ENCODE measurements at regions not wholly inside any gene's neighbourhood (a gene's known extent, or its start where the extent isn't known, plus 50 kb on each side); places are given as distances from the start of the nearest gene placed in this dataset.

GRCh38 chr12:41943671-41944070, 201.0 kb downstream of the GXYLT1 start:
- no peak for DNase-seq (ENCODE audit: low read depth)
- TF ChIP-seq CTCF (IDR thresholded peaks at IDR 0.05; ENCODE audit: insufficient read depth, low read length, poor library complexity, severe bottlenecking), result no peak
- no peak overlapping the region for H3K4me3 ChIP-seq (ENCODE audit: low read depth, low read length)
- no peaks in the 10 kb centered on the region for H3K27me3 ChIP-seq (ENCODE audit: control insufficient read depth, insufficient read depth, low read length)
- H3K36me3 ChIP-seq (ENCODE audit: control insufficient read depth, insufficient read depth, low read length), result no peaks in the 10 kb centered on the region

GRCh38 chr12:41942354-41942753, 202.3 kb downstream of the GXYLT1 start:
- DNase-seq (ENCODE audit: low read depth), result no peak
- no peak for TF ChIP-seq CTCF (IDR thresholded peaks at IDR 0.05; ENCODE audit: insufficient read depth, low read length, poor library complexity, severe bottlenecking)
- H3K27me3 ChIP-seq (ENCODE audit: control insufficient read depth, insufficient read depth, low read length), result no peaks in the 10 kb centered on the region
- H3K4me3 ChIP-seq (ENCODE audit: low read depth, low read length), result no peak overlapping the region
- H3K36me3 ChIP-seq (ENCODE audit: control insufficient read depth, insufficient read depth, low read length), result no peaks in the 10 kb centered on the region

DNA sequence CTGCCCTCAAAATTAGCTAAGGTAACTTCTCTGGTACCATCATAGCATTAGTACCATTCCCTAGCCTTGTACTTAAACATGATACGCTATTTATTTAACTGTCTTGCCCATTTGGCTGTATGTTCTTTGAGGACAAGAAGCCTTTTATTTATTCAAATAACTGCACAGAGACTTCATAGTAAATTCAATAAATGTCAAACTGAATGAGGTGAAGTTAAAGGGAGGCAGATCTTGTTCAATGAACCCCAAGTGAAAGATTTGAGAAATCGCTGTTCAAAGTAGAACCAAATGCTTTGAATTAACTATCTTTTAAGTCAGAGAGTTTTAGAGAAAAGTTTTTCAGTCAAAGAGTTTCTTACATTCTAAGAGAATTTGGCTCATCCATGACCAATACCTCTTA, 203.6 kb downstream of the GXYLT1 start:
- TF ChIP-seq CTCF (IDR thresholded peaks at IDR 0.05; ENCODE audit: insufficient read depth, low read length, poor library complexity, severe bottlenecking), result no peak

GRCh38 chr12:41940571-41940970, 204.1 kb downstream of the GXYLT1 start:
- Histone ChIP-seq H3K4me3 (ENCODE audit: low read depth, low read length) (no peak overlapping the region), H3K36me3 (ENCODE audit: control insufficient read depth, insufficient read depth, low read length) (no peaks in the 10 kb centered on the region), H3K27me3 (ENCODE audit: control insufficient read depth, insufficient read depth, low read length) (no peaks in the 10 kb centered on the region)
- DNase-seq (ENCODE audit: low read depth), result no peak
- no peak for TF ChIP-seq CTCF (IDR thresholded peaks at IDR 0.05; ENCODE audit: insufficient read depth, low read length, poor library complexity, severe bottlenecking)

More for the DNA sequence above, 203.6 kb downstream of the GXYLT1 start:
- H3K4me3 ChIP-seq (ENCODE audit: low read depth, low read length), result no peak overlapping the region
- no peak for DNase-seq (ENCODE audit: low read depth)
- no peaks in the 10 kb centered on the region for H3K36me3 ChIP-seq (ENCODE audit: control insufficient read depth, insufficient read depth, low read length)
- no peaks in the 10 kb centered on the region for H3K27me3 ChIP-seq (ENCODE audit: control insufficient read depth, insufficient read depth, low read length)

GRCh38 chr12:41936333-41936732, 208.3 kb downstream of the GXYLT1 start:
- no peak for TF ChIP-seq CTCF (IDR thresholded peaks at IDR 0.05; ENCODE audit: insufficient read depth, low read length, poor library complexity, severe bottlenecking)
- H3K27me3 ChIP-seq (ENCODE audit: control insufficient read depth, insufficient read depth, low read length), result no peaks in the 10 kb centered on the region
- H3K4me3 ChIP-seq (ENCODE audit: low read depth, low read length), result no peak overlapping the region
- DNase-seq (ENCODE audit: low read depth), result no peak
- no peaks in the 10 kb centered on the region for H3K36me3 ChIP-seq (ENCODE audit: control insufficient read depth, insufficient read depth, low read length)

DNA sequence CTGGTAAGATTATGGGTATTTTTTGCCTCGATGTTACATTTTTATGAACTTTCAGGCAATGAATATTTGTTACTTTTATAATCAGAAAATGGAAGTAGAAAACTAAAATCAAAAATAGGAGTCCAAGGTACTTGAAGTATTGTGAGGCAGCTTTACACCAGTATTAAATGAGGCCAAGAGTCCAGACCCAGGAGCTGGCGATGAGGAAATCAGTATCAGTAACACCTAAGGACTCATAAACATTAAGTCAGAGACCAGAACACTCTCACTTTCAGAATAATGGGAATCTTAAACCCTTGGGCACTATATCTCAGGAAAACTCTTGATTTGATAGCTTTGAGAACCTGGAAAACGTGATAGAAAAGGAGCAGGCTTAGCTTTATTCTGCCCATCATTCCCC, 208.8 kb downstream of the GXYLT1 start:
- Histone ChIP-seq H3K36me3 (ENCODE audit: control insufficient read depth, insufficient read depth, low read length) (no peaks in the 10 kb centered on the region), H3K27me3 (ENCODE audit: control insufficient read depth, insufficient read depth, low read length) (no peaks in the 10 kb centered on the region), H3K4me3 (ENCODE audit: low read depth, low read length) (no peak overlapping the region)
- DNase-seq (ENCODE audit: low read depth), result no peak
- no peak for TF ChIP-seq CTCF (IDR thresholded peaks at IDR 0.05; ENCODE audit: insufficient read depth, low read length, poor library complexity, severe bottlenecking)
